ENCODE measurements at regions not wholly inside any gene's neighbourhood (a gene's known extent, or its start where the extent isn't known, plus 50 kb on each side); places are given as distances from the start of the nearest gene placed in this dataset.

GRCh38 chrX:22406201-22406737 is 133.6 kb downstream of the CBLL2 start:
- Histone ChIP-seq H3K4me1 (ENCODE audit: control insufficient read depth, extremely low read depth, insufficient read depth, low read length) (peaks cover 12% of the 10 kb centered on the region), H4K20me1 (replicated peaks; ENCODE audit: control insufficient read depth, extremely low read depth, insufficient read depth, low read length) (no peaks in the 10 kb centered on the region), H3K9ac (replicated peaks; ENCODE audit: extremely low read depth, insufficient read depth, low read length) (no peak overlapping the region), H3K36me3 (ENCODE audit: control insufficient read depth in 2 of 2, extremely low read depth in 1 of 2, insufficient read depth in 2 of 2, low read length in 2 of 2) (no peaks in the 10 kb centered on the region), H3K79me2 (ENCODE audit: control insufficient read depth, insufficient read depth, low read length) (no peaks in the 10 kb centered on the region), H3K27me3 (ENCODE audit: control insufficient read depth in 2 of 2, insufficient read depth in 2 of 2, low read length in 2 of 2) (no peaks in the 10 kb centered on the region), H3K9me3 (replicated peaks; ENCODE audit: control insufficient read depth, insufficient read depth, low read length) (no peaks in the 10 kb centered on the region), H3K9me1 (replicated peaks; ENCODE audit: control insufficient read depth, extremely low read depth, insufficient read depth, low read length) (no peaks in the 10 kb centered on the region), H3K4me2 (ENCODE audit: insufficient read depth, low read length) (no peak overlapping the region), H2AFZ (ENCODE audit: low read depth, low read length) (no peak overlapping the region), H3K4me3 (replicated peaks in 1 of 3; ENCODE audit: insufficient read depth in 1 of 3, low read depth in 1 of 3, low read length in 3 of 3) (no peak overlapping the region), H3K27ac (ENCODE audit: insufficient read depth, low read depth, low read length) (peak overlapping the region; percentile 27)
- dilution Hi-C loops (cut with MboI; ENCODE audit: extremely low pct_ligation_motif_present, low sequenced_read_pairs) (no loop called here), intact Hi-C loops (cut with micrococcal nuclease) (no loop called here)
- FAIRE-seq (peak; percentile 67), DNase-seq (ENCODE audit: low read depth, low spot score) (peak; percentile 65)
- no TSS peak for BruUV-seq (replicated peaks)
- ChIA-PET POLR2A (no interaction called here), CTCF (no interaction called here)
- peak; percentile 49 for TF ChIP-seq POLR2AphosphoS5 (IDR thresholded peaks at IDR 0.05; ENCODE audit: insufficient read depth, low read depth, low read length)
- TF ChIP-seq MAX (IDR thresholded peaks at IDR 0.05; ENCODE audit: insufficient read depth, insufficient read length) = no peak
- peak; percentile 88 for TF ChIP-seq GATA2 (IDR thresholded peaks at IDR 0.05; ENCODE audit: insufficient read depth, insufficient read length, low read depth, low read length)
- TF ChIP-seq MYC (IDR thresholded peaks at IDR 0.05; ENCODE audit: low read depth, low read length) = no peak
- no peak for TF ChIP-seq EZH2 (IDR thresholded peaks at IDR 0.05; ENCODE audit: borderline replicate concordance, low read depth, low read length, severe bottlenecking)
- peak; percentile 41 for TF ChIP-seq JUN (IDR thresholded peaks at IDR 0.05; ENCODE audit: borderline replicate concordance, insufficient read depth, insufficient read length, low read depth)
- no peak for TF ChIP-seq POLR2A (IDR thresholded peaks at IDR 0.05; ENCODE audit: low read depth, low read length)
- no peak for TF ChIP-seq CTCF (IDR thresholded peaks at IDR 0.05; ENCODE audit: extremely low read depth in 1 of 2, insufficient read depth in 1 of 2, low read depth in 1 of 2, low read length in 2 of 2)
- peak; percentile 65 for TF ChIP-seq FOS (IDR thresholded peaks at IDR 0.05; ENCODE audit: borderline replicate concordance, insufficient read depth, low read length)
